HG03575 (cell line): ENCODE measurements at regions not wholly inside any gene's neighbourhood (a gene's known extent, or its start where the extent isn't known, plus 50 kb on each side); places are given as distances from the start of the nearest gene placed in this dataset.

Experiments
- ATAC-seq: cut with Tn5 transposase; IDR thresholded peaks from one replicate; pipeline ENCODE4 v1.9.1; 2021; ENCODE audit not compliant: unreplicated experiment, insufficient number of reproducible peaks, low FRiP score; ENCODE audit errors: extremely low read depth

DNA sequence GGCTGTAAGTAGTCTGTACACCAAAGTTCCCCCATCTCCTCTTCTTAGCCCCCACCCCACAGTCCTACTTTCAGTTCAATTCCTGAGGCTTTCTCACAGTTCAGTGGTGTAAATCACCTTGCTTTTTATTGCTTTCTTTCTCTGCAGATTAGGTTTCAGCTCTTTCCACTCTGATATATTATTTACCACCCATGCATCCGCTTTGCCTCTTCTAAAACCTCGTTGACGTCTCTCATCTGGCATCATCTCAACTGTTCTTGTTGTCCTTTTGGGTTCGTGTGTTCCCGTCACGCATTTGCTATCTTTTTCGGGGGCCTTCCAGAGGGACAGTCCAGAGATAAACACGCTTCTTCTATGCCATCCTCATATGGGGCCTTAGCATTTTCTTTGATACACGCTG lies 597.9 kb upstream of the DPP6 start:
- ATAC-seq: no peak

DNA sequence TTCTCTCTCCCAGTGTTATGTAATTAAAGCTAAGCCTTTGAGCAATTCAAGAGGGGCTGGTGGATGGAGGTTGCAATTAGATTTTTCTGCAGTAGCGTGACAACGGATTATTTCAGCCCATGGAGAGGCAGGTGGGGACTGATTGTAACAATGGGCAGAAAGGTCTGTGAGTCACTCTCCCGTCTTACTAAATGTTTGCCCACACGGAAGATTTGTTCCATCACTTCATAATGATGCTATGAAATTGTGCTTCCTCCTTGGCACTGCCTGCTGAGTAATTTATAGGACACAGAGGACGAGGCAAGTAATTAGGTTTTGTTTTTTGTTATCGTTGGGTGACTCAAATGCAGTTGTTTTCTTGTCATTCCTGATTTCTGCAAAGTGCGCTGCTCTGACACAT lies 594.5 kb upstream of the DPP6 start:
- ATAC-seq: no peak

DNA sequence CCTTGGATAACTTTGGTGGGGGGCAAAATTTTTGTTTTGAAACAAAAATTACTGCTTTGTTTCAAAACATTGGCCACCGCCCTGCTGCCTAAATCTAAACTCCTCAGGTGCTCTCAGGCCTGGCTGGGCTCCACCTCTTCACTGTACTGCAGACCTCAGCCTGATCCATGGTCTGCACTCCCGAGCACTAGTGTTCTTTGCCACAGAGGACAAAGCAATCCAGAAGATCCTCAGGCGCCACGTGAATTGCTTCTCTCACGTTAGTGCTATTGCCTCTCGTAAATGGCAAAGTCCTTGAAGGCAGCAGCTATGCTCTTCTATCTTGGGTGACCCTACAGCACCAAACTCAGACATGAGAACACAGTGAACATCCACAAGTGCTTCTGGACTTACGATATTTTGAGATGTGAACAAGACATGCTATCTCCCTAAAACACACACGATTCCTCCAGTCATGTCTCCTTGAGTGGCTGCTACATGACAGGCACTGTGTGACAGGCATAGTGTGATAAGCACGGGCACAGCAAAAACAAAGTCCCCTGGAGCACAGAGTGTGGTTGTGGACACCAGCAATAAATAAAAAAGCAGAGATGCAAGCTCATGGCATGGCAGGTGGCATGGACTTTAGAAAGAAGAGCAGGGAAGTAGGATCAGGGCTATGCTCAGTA lies 582.1 kb upstream of the DPP6 start:
- ATAC-seq: no peak

DNA sequence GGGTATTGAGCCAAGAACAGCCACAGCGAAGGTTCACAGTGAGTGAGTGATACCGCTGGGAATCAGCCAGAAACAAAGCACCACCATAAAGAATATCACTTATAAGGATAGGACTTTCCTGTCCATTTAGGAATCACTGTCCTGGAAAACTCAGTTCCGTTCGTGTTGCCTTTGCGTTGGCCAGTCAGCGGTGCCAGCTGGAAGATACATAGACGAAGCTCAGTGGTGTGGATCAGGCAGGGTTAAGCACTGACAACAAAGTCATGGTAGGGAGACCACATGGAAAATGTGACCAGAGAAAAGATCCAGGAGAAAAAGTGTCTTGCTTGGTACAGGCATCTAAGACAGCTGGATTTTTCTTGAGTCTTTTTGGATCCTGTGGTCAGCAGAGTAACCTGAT lies 579.7 kb upstream of the DPP6 start:
- no peak for ATAC-seq

DNA sequence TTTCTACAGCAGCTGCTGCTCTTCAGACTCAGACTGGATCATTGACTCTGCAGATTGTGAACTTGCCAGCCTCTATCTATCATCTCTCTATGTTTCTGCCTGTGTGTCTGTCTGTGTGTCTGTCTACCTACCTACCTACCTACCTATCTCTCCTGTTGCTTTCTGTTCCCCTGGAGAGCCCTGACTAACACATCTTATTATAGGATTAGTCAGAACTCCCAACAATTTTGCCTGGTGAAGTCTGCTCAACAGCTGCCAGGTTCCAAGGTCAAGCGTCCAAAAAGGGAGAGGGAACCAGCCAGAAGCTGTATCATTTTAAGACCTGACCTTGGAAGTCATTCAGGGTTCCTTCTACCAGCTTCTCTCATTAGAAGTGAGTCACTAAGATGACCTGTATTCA lies 579.0 kb upstream of the DPP6 start:
- ATAC-seq: no peak

DNA sequence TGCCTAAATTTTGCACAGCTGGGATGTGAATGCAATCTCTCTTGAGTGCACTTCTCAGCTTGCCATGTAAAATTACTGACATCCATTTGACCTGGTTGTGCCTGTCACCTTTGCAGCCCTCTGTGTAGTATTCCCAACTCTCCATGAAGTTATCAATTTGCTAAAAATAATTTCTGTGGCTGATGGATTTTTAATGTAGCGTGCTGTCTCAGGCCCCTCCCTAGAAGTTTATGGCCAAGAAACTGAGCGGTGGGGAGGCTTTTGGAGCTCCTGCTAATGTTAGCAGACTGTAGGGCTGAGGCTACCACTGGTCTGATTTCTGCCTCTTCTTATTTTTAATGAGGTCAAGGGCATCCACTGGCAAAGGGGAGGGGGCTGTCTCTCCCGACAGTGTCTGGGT lies 577.0 kb upstream of the DPP6 start:
- no peak for ATAC-seq

DNA sequence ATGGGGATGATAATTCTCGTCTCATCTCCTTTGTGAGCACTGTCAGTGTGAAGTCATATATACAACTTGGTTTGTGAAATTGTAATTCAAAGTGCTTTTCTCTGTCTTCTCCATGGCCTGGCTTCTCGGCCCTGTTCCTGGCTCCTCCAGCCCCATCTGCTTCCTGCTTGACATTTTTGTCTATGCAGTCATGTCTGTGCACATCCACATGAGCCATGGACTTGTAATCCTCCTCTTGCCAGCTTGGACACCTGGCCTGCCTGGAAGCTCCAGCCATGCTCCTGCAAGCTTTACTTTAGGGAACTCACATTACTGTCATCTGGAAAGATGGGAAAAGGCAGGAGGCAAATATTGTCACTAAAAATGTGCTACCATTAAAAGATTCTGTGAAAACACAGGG lies 576.0 kb upstream of the DPP6 start:
- no peak for ATAC-seq

DNA sequence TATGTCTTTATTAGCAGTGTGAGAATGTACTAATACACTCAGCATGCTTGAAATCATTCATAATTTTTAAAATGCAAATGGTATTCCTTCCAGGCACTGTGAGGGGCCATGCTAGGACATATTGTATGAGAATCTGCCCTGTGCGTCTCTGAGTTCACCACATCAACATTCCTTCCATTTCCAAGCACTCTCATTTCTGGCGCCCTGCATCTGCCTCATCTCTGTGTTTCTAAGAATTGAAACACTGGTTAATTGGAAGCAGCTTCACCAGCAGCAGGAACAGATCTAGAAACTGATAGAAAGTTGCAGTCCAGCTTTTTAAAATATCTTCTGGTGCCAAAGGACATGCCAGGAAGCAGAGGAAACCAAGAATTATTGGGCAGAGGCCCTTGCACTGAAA lies 555.9 kb upstream of the DPP6 start:
- no peak for ATAC-seq

DNA sequence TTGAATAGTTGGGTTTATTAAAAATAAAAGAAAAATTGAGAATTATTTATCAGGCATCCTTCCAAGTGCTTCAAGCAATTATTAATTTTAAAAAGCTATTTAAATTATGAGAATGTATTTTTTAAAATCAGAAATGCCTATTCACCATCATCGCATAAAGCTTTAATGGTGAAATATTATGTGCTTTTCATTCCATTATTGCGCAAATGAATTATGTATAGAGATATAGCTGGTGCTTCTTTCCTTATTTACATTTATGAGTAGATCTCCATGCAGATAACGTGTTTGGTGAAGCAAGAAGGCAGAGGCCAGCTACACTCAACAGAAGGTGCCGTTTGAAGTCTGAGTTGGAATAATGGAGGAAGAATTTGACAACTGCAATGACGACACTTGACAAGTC lies 549.1 kb upstream of the DPP6 start:
- ATAC-seq: no peak

DNA sequence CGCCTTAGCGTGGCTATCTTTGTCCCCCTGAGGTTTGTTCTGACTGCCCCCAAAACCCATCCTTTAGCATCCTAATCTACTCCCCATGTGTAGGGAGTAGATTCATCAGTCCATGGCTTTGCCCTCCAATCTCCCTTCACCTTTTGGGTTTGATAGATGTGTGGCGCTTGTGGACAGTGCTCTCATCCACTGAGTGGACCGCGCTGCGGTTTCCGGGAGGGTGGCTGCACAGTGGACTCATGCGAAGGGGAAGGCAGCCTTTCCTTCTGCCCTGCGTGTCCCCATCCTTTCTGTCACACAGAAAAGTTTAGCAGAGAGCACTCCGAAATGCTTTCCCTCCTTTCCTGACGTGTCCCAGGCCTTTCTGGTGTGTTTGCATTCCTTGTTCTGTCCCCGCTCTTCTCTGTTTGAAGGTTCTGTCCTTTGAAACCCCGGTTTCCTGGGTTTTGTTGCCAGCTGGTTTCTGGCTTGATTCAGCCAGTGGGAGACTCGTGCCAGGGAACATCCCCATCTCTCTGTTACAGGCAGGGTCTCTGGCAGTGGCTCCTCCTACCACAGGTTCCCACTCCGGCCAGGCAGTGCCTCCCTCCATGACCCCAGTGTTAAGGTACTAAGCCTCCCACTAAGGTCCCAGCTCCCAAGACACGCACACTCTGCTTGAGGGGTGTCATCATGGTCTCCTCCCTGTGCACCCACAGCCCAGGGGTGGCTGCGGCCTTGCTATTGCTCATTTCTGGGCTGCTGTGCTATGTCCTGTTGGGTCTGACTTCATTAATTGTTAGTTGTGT lies 547.7 kb upstream of the DPP6 start:
- ATAC-seq: no peak

DNA sequence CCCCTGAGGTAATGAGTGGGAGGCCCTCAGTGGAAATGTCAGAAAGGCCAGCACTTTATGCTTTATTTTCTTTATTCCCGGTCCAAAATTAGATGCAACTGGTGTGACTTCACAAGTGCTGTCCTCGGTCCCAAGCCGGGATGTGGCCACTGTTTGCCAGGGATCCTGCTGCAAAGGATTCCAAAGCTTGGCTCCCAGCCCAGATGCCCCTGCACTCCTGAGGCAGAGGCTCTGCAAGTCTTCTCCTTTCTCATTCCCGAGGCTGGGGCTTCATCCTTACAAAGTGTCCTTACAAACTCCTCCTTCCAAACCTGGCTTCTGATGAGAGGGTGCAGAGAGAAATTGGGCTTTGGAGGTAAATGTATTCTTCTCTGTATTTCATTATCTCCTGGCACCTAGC lies 544.3 kb upstream of the DPP6 start:
- ATAC-seq: no peak

DNA sequence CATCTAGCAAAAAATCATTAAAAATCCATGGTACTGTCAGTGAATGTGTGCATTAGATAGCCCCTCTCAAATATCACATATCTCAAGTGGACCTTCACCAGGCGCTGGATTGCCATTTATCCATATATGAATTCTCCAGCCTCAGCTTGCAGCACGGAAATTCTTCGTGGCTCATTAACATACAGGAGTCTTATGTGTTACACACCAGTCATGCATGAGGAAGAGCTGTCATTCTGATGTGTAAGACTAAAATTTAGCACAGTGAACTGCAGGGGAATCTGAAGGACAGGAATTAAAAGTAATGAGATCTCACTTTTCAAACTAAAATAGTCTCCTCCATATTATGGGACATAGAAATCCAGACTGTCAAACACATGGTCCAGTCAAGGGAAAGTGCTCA lies 542.4 kb upstream of the DPP6 start:
- ATAC-seq: no peak

DNA sequence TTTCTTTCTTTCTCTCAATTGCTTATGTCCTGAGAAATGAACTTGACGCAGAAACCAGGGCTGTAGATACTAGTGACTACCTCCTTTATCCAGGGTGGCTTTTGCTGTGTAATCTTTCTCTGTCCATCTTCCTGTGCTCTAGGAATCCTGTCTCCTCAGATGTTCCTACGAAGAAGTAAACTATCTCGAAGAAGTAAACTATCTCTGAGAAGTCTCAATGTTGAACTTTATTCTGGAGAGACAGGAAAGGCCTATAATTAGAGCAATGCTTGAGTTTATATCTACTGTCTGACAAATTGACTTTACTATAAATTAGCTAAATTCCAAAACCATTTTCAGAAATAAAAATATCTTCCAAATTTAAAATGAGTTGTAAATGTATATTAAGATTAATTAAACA lies 541.5 kb upstream of the DPP6 start:
- ATAC-seq: no peak

DNA sequence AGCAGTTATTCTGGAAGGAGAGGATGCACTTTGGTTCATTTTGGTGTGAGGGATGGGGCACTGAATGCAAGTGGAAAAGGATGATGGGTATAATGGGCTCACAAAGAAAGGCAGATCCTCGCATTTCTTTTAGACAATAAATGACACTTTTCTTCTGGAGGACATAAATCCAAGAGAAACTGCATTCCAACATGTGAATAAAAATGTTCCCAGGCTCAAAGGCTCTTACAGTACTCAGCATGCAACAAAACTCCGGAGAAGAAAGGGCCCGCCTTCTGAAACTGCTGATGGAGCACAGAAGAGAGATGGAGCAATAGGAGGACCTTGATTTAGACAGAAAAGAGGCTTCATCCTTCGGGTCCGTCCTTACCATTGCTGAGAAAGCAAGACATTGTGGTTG lies 538.2 kb upstream of the DPP6 start:
- ATAC-seq: no peak

DNA sequence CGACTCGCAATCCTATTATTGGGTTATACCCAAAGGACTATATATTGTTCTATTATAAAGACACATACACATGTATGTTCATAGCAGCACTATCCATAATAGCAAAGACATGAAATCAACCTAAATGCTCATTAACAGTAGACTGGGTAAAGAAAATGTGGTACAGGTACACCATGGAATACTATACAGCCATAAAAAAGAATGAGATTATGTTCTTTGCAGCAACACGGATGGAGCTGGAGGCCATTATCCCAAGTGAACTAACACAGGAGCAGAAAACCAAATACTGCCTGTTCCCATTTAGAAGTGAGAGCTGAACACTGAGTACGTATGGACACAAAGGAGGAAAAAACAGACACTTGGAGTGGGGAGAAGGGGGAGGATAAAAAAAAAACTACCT lies 536.8 kb upstream of the DPP6 start:
- ATAC-seq: no peak

DNA sequence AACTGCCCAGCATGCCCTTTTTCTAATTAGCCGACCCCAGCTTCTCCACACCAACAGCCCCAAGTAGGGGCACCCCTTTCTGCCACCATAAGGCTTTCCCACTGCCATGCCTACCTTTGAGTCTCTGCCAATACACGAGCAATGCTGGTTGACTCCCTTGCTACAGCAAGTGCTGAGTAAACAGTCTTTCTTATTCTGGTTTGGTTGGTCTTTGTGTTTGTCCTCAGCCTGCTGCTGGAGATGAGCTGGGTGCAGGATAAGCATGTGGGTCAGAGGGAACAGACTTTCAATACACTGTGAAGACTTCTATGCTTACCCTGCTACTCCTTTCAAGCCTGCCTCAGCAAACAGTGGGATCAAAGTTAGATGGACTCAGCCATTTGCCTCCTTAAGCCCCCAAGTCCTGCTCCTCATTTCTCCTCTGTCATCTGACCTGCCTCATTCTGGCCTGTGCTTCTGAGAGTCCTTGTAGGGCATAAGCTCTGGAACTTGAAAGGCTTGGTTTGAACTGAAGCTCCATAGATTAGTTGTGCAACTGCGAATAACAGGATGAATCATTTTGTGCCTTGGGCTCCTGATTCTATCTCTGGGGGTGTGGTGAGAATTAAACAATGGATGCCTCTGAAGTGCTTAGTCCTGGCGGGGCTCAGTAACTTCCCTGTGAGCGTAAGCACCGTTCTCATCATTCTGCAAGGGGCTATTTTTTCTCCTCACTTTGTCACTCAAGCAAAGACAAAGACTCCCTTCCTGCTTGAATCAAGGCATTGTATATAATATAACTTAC lies 533.8 kb upstream of the DPP6 start:
- no peak for ATAC-seq

DNA sequence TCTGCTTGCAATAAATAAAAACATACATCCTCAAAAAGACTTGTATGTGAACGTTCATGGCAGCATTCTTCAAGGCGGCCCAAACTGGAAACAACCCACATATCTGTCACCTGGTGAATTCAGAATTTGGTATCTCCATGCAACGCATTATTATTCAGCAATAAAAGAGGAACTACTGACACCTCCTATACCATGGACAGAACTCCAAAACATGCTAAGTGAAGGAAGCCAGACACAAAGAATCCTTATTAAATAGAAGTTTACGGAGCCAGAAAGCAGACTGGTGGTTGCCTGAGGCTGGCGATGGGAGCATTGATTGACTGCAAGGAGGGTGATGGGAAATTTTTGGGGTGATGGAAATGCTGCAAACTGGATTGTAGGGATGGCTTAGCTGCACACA lies 530.8 kb upstream of the DPP6 start:
- ATAC-seq: no peak

DNA sequence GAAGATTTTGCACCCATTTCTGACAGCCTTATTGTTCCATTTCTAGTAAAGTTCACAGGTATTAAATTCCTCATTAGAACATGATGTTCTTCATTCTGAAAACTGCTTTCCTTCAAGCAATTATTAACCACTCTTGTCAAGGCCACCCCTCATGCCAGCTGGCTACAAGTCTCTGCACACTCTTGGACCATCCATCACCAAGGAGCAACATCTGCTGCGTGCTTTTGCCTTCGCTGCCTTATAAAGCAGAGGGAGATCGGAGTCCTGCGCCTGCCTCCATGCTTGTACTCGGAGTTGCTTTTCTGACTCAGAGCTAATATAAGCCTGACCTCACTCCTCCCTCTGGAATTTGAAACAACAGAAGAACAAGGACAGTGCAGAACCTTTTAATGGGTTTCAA lies 529.9 kb upstream of the DPP6 start:
- no peak for ATAC-seq

DNA sequence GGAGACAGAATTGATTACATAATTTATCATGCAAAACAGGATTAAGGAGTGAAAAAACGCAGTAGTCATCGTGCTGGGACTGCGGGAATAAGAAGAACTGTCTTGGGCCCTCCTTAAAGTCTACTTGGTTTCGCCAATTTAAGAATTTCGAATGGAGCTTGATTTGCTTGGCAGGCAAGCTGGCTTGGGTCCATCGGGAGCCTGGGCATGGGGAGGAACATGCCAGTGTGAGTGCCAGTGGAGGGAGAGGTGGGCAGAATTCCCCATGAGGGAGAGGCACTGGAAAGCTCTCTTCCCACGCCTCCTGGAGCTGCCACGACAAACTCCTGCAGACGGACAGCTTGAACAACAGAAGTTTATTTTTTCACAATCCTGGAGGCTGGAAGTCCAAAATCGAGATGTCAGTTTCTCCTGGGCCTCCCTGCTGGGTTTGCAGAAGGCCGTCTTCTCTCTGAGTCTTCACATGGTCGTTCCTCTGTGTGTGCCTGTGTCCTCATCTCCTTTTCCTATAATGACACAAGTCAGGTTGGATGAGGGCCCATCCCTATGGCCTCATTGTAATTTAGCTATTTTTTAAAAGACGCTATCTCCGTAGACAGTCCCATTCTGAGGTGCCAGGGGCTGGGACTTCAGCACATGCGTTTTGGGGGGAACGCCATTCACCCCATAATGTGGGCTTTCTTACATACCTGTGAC lies 528.7 kb upstream of the DPP6 start:
- no peak for ATAC-seq
